ENCODE measurements at regions not wholly inside any gene's neighbourhood (a gene's known extent, or its start where the extent isn't known, plus 50 kb on each side); places are given as distances from the start of the nearest gene placed in this dataset.

GRCh38 chr6:140779991-140780596 lies 1352.6 kb upstream of the GJE1 start:
- no peak for TF ChIP-seq CTCF (IDR thresholded peaks at IDR 0.05; ENCODE audit: low read depth, low read length, missing control alignments)

GRCh38 chr6:140779341-140779740 lies 1353.4 kb upstream of the GJE1 start:
- H3K4me3 ChIP-seq (ENCODE audit: low read depth, low read length), result no peak overlapping the region
- in situ Hi-C loops (cut with HindIII; ENCODE audit: low sequenced_read_pairs), result no loop called here
- DNase-seq (ENCODE audit: low read depth), result no peak
- no peak for TF ChIP-seq CTCF (IDR thresholded peaks at IDR 0.05; ENCODE audit: low read depth, low read length, missing control alignments)

More at GRCh38 chr6:140779991-140780596, 1352.6 kb upstream of the GJE1 start:
- H3K4me3 ChIP-seq (ENCODE audit: low read depth, low read length), result no peak overlapping the region
- in situ Hi-C loops (cut with HindIII; ENCODE audit: low sequenced_read_pairs), result no loop called here
- DNase-seq (ENCODE audit: low read depth), result no peak

GRCh38 chr6:140777780-140778179 lies 1354.9 kb upstream of the GJE1 start:
- in situ Hi-C loops (cut with HindIII; ENCODE audit: low sequenced_read_pairs), result no loop called here
- no peak for DNase-seq (ENCODE audit: low read depth)
- H3K4me3 ChIP-seq (ENCODE audit: low read depth, low read length), result no peak overlapping the region
- TF ChIP-seq CTCF (IDR thresholded peaks at IDR 0.05; ENCODE audit: low read depth, low read length, missing control alignments), result no peak

- in situ Hi-C loops (cut with HindIII; ENCODE audit: low sequenced_read_pairs), result no loop called here
- DNase-seq (ENCODE audit: low read depth), result no peak
- H3K4me3 ChIP-seq (ENCODE audit: low read depth, low read length), result no peak overlapping the region
- TF ChIP-seq CTCF (IDR thresholded peaks at IDR 0.05; ENCODE audit: low read depth, low read length, missing control alignments), result no peak
Observed at GRCh38 chr6:140775061-140775460, 1357.7 kb upstream of the GJE1 start.

GRCh38 chr6:140774080-140774505 lies 1358.6 kb upstream of the GJE1 start:
- TF ChIP-seq CTCF (IDR thresholded peaks at IDR 0.05; ENCODE audit: low read depth, low read length, missing control alignments), result no peak
- in situ Hi-C loops (cut with HindIII; ENCODE audit: low sequenced_read_pairs), result no loop called here
- DNase-seq (ENCODE audit: low read depth), result peak; percentile 84
- no peak overlapping the region for H3K4me3 ChIP-seq (ENCODE audit: low read depth, low read length)

GRCh38 chr6:140773276-140773675 lies 1359.4 kb upstream of the GJE1 start:
- no peak overlapping the region for H3K4me3 ChIP-seq (ENCODE audit: low read depth, low read length)
- DNase-seq (ENCODE audit: low read depth), result no peak
- TF ChIP-seq CTCF (IDR thresholded peaks at IDR 0.05; ENCODE audit: low read depth, low read length, missing control alignments), result no peak
- in situ Hi-C loops (cut with HindIII; ENCODE audit: low sequenced_read_pairs), result no loop called here
